BE2C (cell line): ENCODE measurements at regions not wholly inside any gene's neighbourhood (a gene's known extent, or its start where the extent isn't known, plus 50 kb on each side); places are given as distances from the start of the nearest gene placed in this dataset.

Experiments used
- DNase-seq: peaks from one replicate; pipeline ENCODE4 v3.0.0-alpha.2; 2020
- H3K27me3 ChIP-seq: fragments of 250-450 bp; sonication (Bioruptor Pico); 2 replicates; pipeline ENCODE4 v1.5.1; 2020; ENCODE audit warnings: mild to moderate bottlenecking
- H3K36me3 ChIP-seq: fragments of 250-450 bp; sonication (Bioruptor Pico); 2 replicates; pipeline ENCODE4 v1.5.1; 2020; ENCODE audit warnings: mild to moderate bottlenecking
- H3K4me1 ChIP-seq: fragments of 250-450 bp; sonication (Bioruptor Pico); 2 replicates; pipeline ENCODE4 v1.5.1; 2020
- H3K4me3 ChIP-seq: 2 replicates; pipeline ENCODE4 v1.5.1; 2011; ENCODE audit warnings: low read depth, low read length
- H3K9me3 ChIP-seq: fragments of 250-450 bp; sonication (Bioruptor Pico); 2 replicates; pipeline ENCODE4 v1.5.1; 2020
- TF ChIP-seq, protein P1 (sequence below): IDR thresholded peaks from 2 replicates; pipeline ENCODE4 v1.5.1; 2012; ENCODE audit warnings: mild to moderate bottlenecking, low read depth, low read length

DNA sequence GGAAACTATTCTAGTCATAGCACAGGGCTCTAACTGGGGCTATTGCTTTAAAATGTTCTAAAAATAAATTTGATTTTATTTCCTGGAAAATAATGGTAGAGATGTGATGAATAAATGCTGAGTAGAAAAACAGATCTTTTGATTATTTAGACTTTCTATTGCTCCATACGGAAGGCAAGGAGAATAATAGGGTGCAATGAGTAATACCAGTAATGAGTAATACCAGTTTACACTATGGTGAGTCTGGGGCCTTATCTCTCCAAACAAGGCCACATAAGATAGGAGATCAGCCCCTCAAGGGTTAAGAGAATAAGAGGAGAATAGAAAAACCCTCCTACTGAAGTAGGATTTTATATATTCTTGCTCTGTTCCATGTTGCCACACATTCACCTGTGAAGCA is 390.4 kb downstream of the KLF5 start:
- no peaks in the 10 kb centered on the region for H3K27me3 ChIP-seq
- no peaks in the 10 kb centered on the region for H3K36me3 ChIP-seq
- no peaks in the 10 kb centered on the region for H3K4me1 ChIP-seq
- H3K9me3 ChIP-seq: no peaks in the 10 kb centered on the region
- DNase-seq: no peak
- H3K4me3 ChIP-seq: no peak overlapping the region
- TF ChIP-seq, protein P1, sequence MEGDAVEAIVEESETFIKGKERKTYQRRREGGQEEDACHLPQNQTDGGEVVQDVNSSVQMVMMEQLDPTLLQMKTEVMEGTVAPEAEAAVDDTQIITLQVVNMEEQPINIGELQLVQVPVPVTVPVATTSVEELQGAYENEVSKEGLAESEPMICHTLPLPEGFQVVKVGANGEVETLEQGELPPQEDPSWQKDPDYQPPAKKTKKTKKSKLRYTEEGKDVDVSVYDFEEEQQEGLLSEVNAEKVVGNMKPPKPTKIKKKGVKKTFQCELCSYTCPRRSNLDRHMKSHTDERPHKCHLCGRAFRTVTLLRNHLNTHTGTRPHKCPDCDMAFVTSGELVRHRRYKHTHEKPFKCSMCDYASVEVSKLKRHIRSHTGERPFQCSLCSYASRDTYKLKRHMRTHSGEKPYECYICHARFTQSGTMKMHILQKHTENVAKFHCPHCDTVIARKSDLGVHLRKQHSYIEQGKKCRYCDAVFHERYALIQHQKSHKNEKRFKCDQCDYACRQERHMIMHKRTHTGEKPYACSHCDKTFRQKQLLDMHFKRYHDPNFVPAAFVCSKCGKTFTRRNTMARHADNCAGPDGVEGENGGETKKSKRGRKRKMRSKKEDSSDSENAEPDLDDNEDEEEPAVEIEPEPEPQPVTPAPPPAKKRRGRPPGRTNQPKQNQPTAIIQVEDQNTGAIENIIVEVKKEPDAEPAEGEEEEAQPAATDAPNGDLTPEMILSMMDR: no peak

DNA sequence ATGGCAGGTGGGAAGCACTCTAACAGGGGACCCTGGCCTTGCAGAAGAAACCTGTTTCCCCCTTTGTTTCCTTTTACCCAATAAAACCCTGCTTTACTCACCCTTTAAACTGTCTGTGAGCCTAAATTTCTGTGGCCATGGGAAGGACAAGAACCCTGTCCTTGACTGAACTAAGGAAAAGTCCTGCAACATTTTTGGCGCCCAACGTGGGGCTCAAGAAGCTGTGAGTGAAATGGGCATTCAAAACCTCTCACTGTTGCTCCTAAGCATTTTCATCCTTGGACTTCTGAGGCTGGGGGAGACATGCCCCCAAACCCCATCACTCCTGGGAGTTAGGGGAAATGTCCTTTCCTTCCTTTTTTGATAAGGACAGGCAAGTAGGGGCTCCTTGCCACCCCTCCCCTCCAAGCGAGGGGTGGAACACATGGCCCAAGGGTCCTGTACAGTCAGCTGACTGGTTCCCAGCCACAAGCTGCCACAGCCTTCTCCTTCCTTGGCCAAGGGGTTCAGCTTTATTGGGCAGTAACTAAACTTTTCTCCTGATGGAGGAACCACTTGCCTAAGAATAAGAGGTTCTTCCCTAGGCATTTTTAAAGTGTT is 381.6 kb downstream of the KLF5 start:
- TF ChIP-seq, protein P1: no peak
- no peak for DNase-seq
- Histone ChIP-seq H3K27me3 (peaks cover 8% of the 10 kb centered on the region), H3K4me1 (no peaks in the 10 kb centered on the region), H3K36me3 (no peaks in the 10 kb centered on the region), H3K4me3 (no peak overlapping the region), H3K9me3 (peaks cover 7% of the 10 kb centered on the region)

DNA sequence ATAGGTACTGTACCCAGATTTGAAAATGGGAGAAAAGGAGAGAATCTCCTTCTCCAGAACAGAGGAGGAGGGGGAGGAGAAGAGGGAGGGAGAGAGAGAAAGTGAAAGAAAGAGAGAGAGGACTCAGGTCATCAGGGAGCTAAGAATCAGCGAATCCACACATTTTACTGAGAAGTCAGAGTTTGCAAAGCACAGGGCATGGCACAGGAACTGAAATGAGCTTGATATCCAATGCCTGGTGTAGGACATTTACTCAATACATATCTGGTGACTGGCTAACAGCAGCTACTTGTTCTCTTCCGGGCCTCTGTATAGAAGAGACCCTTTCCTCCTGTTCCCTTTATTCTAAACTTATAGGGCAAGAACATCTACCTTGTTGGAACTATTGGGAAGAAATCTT is 375.1 kb downstream of the KLF5 start:
- no peaks in the 10 kb centered on the region for H3K4me1 ChIP-seq
- H3K4me3 ChIP-seq: no peak overlapping the region
- H3K36me3 ChIP-seq: no peaks in the 10 kb centered on the region
- no peak for DNase-seq
- H3K27me3 ChIP-seq: peaks cover 19% of the 10 kb centered on the region
- TF ChIP-seq, protein P1: no peak
- no peaks in the 10 kb centered on the region for H3K9me3 ChIP-seq

DNA sequence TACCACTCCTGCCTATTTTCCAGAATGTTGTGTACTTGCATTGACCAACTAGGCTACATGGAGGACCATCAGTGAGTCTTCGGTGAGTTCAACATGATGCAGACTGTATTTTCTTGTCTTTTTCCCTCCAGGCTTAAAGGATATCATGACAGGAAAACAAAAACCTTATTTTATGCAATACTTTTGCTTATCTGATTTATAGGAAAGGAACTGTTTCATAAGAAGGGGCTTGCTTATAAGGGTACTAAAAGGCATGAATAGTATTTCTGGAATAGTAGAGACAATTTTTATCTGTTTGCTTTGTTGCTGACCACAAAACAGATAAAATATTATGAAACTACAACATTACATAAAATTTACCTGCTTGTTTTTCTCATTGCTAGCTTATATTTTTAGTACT is 374.7 kb downstream of the KLF5 start:
- no peaks in the 10 kb centered on the region for H3K4me1 ChIP-seq
- no peak for DNase-seq
- H3K9me3 ChIP-seq: no peaks in the 10 kb centered on the region
- H3K4me3 ChIP-seq: no peak overlapping the region
- no peaks in the 10 kb centered on the region for H3K36me3 ChIP-seq
- TF ChIP-seq, protein P1: no peak
- H3K27me3 ChIP-seq: peaks cover 19% of the 10 kb centered on the region

DNA sequence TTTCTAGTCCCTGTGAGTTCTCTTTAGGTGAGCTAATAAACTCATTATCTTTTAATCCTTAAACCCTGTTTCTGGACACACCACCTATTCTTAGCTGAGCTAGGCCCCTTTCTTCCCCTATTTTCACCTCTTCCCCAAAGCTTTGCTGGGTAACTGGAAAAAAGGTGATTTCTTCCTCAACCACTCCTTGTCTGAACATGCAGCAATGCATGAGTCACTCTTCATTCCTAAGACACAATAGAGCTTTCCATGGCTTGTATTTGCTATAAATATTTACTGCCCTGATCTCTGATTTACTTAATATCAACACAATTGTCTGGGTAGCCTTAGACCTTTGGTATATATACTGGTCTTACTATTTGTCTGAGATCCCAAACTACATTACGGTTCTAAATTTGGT is 370.9 kb downstream of the KLF5 start:
- DNase-seq: no peak
- Histone ChIP-seq H3K27me3 (peaks cover 34% of the 10 kb centered on the region), H3K4me1 (no peaks in the 10 kb centered on the region), H3K9me3 (no peaks in the 10 kb centered on the region), H3K36me3 (no peaks in the 10 kb centered on the region), H3K4me3 (no peak overlapping the region)
- TF ChIP-seq, protein P1: no peak

DNA sequence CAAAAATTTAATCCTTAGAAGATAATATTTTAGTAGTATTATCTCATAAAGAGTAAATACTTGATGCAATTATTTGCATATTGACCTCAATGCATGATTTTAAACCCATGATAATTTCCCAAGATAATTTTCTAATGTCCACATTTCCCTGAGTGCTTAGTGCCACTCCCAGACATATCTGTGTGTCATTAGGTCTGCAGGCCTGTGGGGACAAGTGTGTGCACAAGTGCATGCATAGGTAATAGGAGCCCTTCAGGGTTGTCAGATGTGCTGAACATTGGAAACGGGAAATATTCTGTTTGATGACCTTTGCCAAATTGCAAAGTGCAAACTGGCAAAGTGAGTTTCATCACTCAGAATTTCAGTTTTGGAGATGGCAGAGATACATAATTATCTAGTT is 369.9 kb downstream of the KLF5 start:
- H3K36me3 ChIP-seq: no peaks in the 10 kb centered on the region
- H3K9me3 ChIP-seq: no peaks in the 10 kb centered on the region
- DNase-seq: no peak
- no peak overlapping the region for H3K4me3 ChIP-seq
- TF ChIP-seq, protein P1: no peak
- H3K4me1 ChIP-seq: no peaks in the 10 kb centered on the region
- H3K27me3 ChIP-seq: peaks cover 33% of the 10 kb centered on the region
